ENCODE measurements at regions not wholly inside any gene's neighbourhood (a gene's known extent, or its start where the extent isn't known, plus 50 kb on each side); places are given as distances from the start of the nearest gene placed in this dataset.

DNA sequence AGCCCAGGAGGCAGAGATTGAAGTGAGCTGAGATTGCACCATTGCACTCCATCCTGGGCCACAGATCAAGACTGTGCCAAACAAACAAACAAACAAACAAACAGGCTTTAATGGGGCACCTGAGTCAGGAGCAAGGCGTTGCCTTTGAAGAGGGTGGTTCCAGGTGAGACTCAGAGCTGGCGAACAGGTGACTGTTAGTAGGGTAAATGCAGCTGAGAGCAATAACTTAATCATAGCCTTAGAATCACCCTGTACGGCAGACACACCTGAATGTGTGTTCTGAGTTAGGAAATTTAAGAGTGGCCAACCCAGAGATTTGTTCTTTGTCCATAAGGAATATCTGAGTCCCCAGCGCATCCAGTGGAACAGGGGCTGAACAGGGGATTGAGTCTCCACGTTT lies 440.4 kb downstream of the RPS6KC1 start:
- TF ChIP-seq EZH2 (IDR thresholded peaks at IDR 0.05; ENCODE audit: borderline replicate concordance, insufficient read depth, low read depth, low read length, poor library complexity, severe bottlenecking) = no peak
- TF ChIP-seq, protein P1, sequence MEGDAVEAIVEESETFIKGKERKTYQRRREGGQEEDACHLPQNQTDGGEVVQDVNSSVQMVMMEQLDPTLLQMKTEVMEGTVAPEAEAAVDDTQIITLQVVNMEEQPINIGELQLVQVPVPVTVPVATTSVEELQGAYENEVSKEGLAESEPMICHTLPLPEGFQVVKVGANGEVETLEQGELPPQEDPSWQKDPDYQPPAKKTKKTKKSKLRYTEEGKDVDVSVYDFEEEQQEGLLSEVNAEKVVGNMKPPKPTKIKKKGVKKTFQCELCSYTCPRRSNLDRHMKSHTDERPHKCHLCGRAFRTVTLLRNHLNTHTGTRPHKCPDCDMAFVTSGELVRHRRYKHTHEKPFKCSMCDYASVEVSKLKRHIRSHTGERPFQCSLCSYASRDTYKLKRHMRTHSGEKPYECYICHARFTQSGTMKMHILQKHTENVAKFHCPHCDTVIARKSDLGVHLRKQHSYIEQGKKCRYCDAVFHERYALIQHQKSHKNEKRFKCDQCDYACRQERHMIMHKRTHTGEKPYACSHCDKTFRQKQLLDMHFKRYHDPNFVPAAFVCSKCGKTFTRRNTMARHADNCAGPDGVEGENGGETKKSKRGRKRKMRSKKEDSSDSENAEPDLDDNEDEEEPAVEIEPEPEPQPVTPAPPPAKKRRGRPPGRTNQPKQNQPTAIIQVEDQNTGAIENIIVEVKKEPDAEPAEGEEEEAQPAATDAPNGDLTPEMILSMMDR (IDR thresholded peaks at IDR 0.05) = no peak

Measured in B cell (primary cell).